SK-N-MC (cell line): ENCODE measurements at regions not wholly inside any gene's neighbourhood (a gene's known extent, or its start where the extent isn't known, plus 50 kb on each side); places are given as distances from the start of the nearest gene placed in this dataset.
A peak's percentile ranks its signal among the peaks of the same experiment; 100 is the strongest.

ENCODE experiments used
- DNase-seq: peaks from one replicate; pipeline ENCODE4 v3.0.0-alpha.2; 2011; ENCODE audit warnings: low read depth, low spot score
- H3K27ac ChIP-seq: fragments of 200-600 bp; sonication (generic); 2 replicates; pipeline ENCODE4 v1.5.1; 2016; ENCODE audit warnings: mixed run types
- H3K36me3 ChIP-seq: fragments of 200-600 bp; sonication (generic); 2 replicates; pipeline ENCODE4 v1.6.1; 2017; ENCODE audit warnings: antibody characterized with exemption, low read length, mixed read lengths; ENCODE audit not compliant: insufficient read depth
- H3K4me3 ChIP-seq: fragments of 200-600 bp; sonication (generic); 2 replicates; pipeline ENCODE4 v1.5.1; 2016
- H3K9ac ChIP-seq: fragments of 200-600 bp; sonication (generic); 2 replicates; pipeline ENCODE4 v1.8.0; 2017; ENCODE audit warnings: mixed run types, mixed read lengths; ENCODE audit not compliant: insufficient read length
- H3K9me3 ChIP-seq: fragments of 200-600 bp; sonication (generic); 2 replicates; pipeline ENCODE4 v1.6.1; 2017; ENCODE audit warnings: low read depth, mild to moderate bottlenecking, antibody characterized with exemption, low read length, moderate library complexity, mixed read lengths
- EZH2 ChIP-seq: fragments of 200-600 bp; sonication (generic); IDR thresholded peaks from one replicate; pipeline ENCODE4 v1.6.1; 2017; ENCODE audit warnings: antibody characterized with exemption
- FOXP2 ChIP-seq: optimal IDR thresholded peaks from 2 replicates; pipeline ENCODE3; 2011; ENCODE audit warnings: mild to moderate bottlenecking, moderate library complexity; ENCODE audit not compliant: insufficient read depth; ENCODE audit errors: extremely low read length, control extremely low read depth
- POLR2AphosphoS5 ChIP-seq: IDR thresholded peaks from 2 replicates; pipeline ENCODE4 v1.6.1; 2012; ENCODE audit warnings: mild to moderate bottlenecking, low read depth, low read length, borderline replicate concordance

- no peak overlapping the region for H3K4me3 ChIP-seq
- H3K9me3 ChIP-seq: no peaks in the 10 kb centered on the region
- H3K36me3 ChIP-seq: no peaks in the 10 kb centered on the region
- H3K27ac ChIP-seq: no peak overlapping the region
- no peak for TF ChIP-seq EZH2
- no peak for TF ChIP-seq FOXP2
- no peak for TF ChIP-seq POLR2AphosphoS5
- H3K9ac ChIP-seq: no peak overlapping the region
- DNase-seq: peak; percentile 22
Observed at GRCh38 chr2:16326711-16327300, 338.8 kb downstream of the CYRIA start.

- no peaks in the 10 kb centered on the region for H3K9me3 ChIP-seq
- H3K9ac ChIP-seq: no peak overlapping the region
- TF ChIP-seq FOXP2: no peak
- no peak for TF ChIP-seq POLR2AphosphoS5
- no peak for TF ChIP-seq EZH2
- no peaks in the 10 kb centered on the region for H3K36me3 ChIP-seq
- H3K27ac ChIP-seq: no peak overlapping the region
- no peak for DNase-seq
- H3K4me3 ChIP-seq: no peak overlapping the region
Observed at GRCh38 chr2:16325976-16326510, 339.6 kb downstream of the CYRIA start.

GRCh38 chr2:16325016-16325975, 340.3 kb downstream of the CYRIA start:
- DNase-seq: no peak
- no peaks in the 10 kb centered on the region for H3K9me3 ChIP-seq
- no peak overlapping the region for H3K27ac ChIP-seq
- H3K9ac ChIP-seq: no peak overlapping the region
- no peak overlapping the region for H3K4me3 ChIP-seq
- TF ChIP-seq POLR2AphosphoS5 (no peak), EZH2 (no peak)
- no peaks in the 10 kb centered on the region for H3K36me3 ChIP-seq

- Histone ChIP-seq H3K36me3 (no peaks in the 10 kb centered on the region), H3K27ac (no peak overlapping the region), H3K9me3 (no peaks in the 10 kb centered on the region), H3K9ac (no peak overlapping the region), H3K4me3 (no peak overlapping the region)
- TF ChIP-seq EZH2 (no peak), POLR2AphosphoS5 (no peak), FOXP2 (no peak)
- DNase-seq: no peak
Observed at GRCh38 chr2:16324544-16324937, 341.1 kb downstream of the CYRIA start.

GRCh38 chr2:16323551-16324543, 341.8 kb downstream of the CYRIA start:
- Histone ChIP-seq H3K9me3 (no peaks in the 10 kb centered on the region), H3K27ac (no peak overlapping the region), H3K4me3 (no peak overlapping the region), H3K36me3 (no peaks in the 10 kb centered on the region), H3K9ac (no peak overlapping the region)
- no peak for DNase-seq
- no peak for TF ChIP-seq FOXP2
- TF ChIP-seq POLR2AphosphoS5: no peak
- no peak for TF ChIP-seq EZH2

- no peak for DNase-seq
- no peak for TF ChIP-seq POLR2AphosphoS5
- no peak for TF ChIP-seq FOXP2
- TF ChIP-seq EZH2: no peak
- Histone ChIP-seq H3K36me3 (no peaks in the 10 kb centered on the region), H3K27ac (no peak overlapping the region), H3K9me3 (no peaks in the 10 kb centered on the region), H3K4me3 (no peak overlapping the region), H3K9ac (no peak overlapping the region)
Observed at GRCh38 chr2:16323126-16323520, 342.5 kb downstream of the CYRIA start.

- Histone ChIP-seq H3K9ac (no peak overlapping the region), H3K9me3 (no peaks in the 10 kb centered on the region), H3K4me3 (no peak overlapping the region), H3K27ac (no peak overlapping the region), H3K36me3 (no peaks in the 10 kb centered on the region)
- DNase-seq: no peak
- TF ChIP-seq EZH2: no peak
- no peak for TF ChIP-seq POLR2AphosphoS5
- no peak for TF ChIP-seq FOXP2
Observed at GRCh38 chr2:16322308-16323125, 343.1 kb downstream of the CYRIA start.

- TF ChIP-seq POLR2AphosphoS5 (no peak), EZH2 (no peak), FOXP2 (no peak)
- no peak overlapping the region for H3K4me3 ChIP-seq
- no peak for DNase-seq
- no peak overlapping the region for H3K27ac ChIP-seq
- H3K9ac ChIP-seq: no peak overlapping the region
- H3K36me3 ChIP-seq: no peaks in the 10 kb centered on the region
- H3K9me3 ChIP-seq: no peaks in the 10 kb centered on the region
Observed at GRCh38 chr2:16321872-16322271, 343.8 kb downstream of the CYRIA start.
